HUDEP-2 (cell line): ENCODE measurements at regions not wholly inside any gene's neighbourhood (a gene's known extent, or its start where the extent isn't known, plus 50 kb on each side); places are given as distances from the start of the nearest gene placed in this dataset.
"Not testable (repeated sequence)": the region's sequence is repeated elsewhere in the genome, so short reads cannot be mapped to it uniquely, and the experiment has no call there.

Experiments
- DNase-seq, 76 experiments: peaks; one replicate each; lab custom pipeline; 2025; ENCODE audit not compliant: unreplicated experiment in 76 of 76; lab: John Stamatoyannopoulos, UW

GRCh38 chr1:80211691-80212380, 1205.3 kb upstream of the ADGRL4 start:
- no peak for DNase-seq

- DNase-seq = no peak
Observed at GRCh38 chr1:80202118-80202517, 1195.6 kb upstream of the ADGRL4 start.

DNA sequence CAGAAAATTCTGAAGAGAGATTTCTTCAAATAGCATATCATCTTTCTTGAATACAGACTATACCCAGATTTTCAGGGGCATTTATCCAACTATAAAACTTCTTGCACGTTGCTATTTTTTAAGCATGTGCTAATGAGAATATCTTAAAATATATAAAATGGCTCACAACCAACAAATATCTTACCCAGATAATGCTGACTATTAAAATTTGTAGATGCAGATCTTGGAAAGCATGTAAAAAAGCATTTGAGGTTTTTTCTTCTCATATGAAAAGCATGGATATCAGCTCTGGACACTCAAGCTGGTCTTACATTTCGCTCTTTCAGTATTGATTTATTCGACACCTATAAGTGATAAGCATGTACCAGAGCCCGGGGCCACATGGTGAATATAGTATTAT, 1187.7 kb upstream of the ADGRL4 start:
- no peak for DNase-seq

- no peak for DNase-seq
Observed at GRCh38 chr1:80181418-80181817, 1174.9 kb upstream of the ADGRL4 start.

- DNase-seq = no peak
Observed at GRCh38 chr1:80171631-80172030, 1165.1 kb upstream of the ADGRL4 start.

- peak in 1 of 76 experiments; percentile 0 for DNase-seq
Observed at GRCh38 chr1:80170811-80171485, 1164.4 kb upstream of the ADGRL4 start.

GRCh38 chr1:80164150-80164549, 1157.6 kb upstream of the ADGRL4 start:
- DNase-seq = no peak

DNA sequence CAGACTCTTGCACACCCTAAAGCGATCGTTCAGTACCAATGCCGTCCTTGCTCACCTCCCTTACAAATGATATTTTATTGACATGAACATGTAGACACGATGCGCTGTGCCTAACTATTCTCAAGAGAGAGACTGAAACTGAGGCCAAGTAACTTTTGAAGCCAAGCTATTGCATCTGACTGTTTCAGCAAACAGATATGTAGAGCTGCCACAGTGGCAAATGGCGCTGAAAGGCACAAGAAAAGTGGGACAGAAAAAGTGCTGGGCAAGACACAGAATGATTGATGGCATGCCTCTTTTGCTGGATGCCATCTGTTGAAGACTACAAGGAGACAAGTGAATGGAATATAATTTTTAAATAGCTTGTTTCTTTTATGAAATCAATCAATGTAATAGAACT, 1157.2 kb upstream of the ADGRL4 start:
- no peak for DNase-seq

DNA sequence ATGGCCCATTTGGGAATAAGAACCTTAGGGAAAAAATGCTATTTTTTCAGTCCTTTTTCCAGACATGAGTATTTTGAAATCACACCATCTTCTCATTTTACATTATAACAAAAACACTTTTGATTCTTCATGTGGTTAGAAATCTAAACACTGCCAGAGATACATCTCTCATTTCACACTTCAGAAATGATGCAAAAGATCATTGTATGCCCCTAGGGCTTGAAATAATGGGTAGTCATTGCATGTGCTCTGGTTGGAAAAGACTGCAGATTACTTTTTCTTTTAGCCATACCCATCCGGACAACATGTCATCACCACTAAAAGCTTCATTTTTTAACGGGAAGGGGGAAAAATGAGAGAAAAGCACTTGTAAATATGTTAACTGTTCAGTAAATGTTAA, 1152.2 kb upstream of the ADGRL4 start:
- DNase-seq = no peak

- no peak for DNase-seq
Observed at GRCh38 chr1:80158266-80158665, 1151.7 kb upstream of the ADGRL4 start.

DNA sequence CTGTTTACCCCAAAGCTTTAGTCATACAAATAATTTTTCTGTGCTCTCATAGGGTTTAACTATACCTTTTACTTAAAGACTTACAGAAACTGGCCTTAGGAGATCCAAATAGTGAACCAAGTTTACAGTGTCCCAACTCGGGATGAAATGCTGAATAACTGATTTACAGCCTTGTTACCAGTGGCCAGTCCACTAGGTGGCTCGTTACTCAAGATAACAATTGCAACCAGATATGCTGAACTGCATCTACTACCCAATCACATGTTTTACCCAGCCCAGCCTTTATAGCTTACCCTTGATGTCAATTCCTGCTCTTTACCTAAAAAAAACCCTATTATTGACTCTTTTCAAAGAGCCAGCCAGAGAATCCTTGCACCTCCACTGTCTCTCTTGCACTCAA, 1148.8 kb upstream of the ADGRL4 start:
- no peak for DNase-seq

- no peak for DNase-seq
Observed at GRCh38 chr1:80154176-80154575, 1147.6 kb upstream of the ADGRL4 start.

- no peak for DNase-seq
Observed at GRCh38 chr1:80153762-80154161, 1147.2 kb upstream of the ADGRL4 start.

DNA sequence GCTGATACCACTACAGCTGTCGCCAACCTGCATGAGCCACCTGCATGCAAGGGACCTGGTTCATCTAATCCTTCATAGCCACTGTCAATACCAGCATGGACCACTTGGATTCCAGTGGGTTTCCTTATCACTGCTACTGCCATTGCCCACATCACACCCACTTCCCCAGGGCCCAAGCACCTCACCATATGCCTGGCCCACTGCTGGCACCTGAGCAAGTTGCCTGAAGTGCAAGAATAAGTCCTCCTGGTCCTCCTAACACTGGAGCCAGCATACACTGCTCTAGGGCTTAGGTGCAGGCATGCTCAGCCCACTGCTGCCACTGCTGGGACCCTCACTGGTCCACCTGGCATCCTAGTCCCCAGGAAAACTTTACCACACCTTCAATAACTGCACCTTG, 1136.8 kb upstream of the ADGRL4 start:
- DNase-seq = no peak

- DNase-seq = not testable (repeated sequence)
Observed at GRCh38 chr1:80137946-80138602, 1131.5 kb upstream of the ADGRL4 start.

DNA sequence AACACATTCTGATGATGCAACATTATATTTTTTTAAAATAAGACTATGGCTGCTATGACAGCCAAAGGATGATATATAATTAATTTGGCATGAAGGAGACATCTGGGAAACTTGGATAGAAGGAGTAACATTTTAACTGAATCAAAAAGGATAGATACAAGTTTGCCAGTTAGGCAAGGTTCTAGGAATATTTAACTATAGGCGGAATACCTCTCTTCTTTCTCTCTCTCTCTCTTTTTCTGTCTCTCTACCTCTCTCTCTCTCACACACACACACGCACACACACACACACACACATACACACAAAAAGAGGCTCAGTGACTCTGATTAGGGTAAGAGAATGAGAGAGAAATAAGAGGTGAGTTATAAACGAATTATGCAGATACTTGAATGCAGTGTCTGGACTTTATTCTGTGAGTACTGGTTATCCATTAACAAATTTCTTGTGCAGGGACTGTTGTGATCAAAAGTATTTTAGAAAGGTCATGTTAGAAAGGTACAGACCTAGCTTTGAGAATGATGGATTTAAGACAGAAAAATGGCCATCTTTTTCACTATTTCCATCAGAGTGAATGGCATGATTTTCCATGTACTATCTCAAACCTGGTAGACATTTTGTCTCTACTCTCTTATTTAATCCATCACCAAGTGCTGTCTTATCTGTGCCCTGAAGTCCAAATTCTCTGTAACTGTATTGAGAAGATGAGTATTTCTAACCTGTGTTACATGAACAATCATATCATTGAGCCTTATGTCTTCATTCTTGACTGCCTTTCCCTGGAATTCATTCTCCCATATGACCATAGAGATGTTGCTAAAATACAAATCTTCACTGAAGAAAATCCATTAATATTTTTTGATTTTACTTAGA, 1106.9 kb upstream of the ADGRL4 start:
- no peak for DNase-seq

GRCh38 chr1:80101159-80101558, 1094.6 kb upstream of the ADGRL4 start:
- no peak for DNase-seq

GRCh38 chr1:80099713-80100112, 1093.2 kb upstream of the ADGRL4 start:
- no peak for DNase-seq

- no peak for DNase-seq
Observed at GRCh38 chr1:80085067-80085466, 1078.5 kb upstream of the ADGRL4 start.

- no peak for DNase-seq
Observed at GRCh38 chr1:80083892-80084291, 1077.4 kb upstream of the ADGRL4 start.

- no peak for DNase-seq
Observed at GRCh38 chr1:80076469-80076868, 1069.9 kb upstream of the ADGRL4 start.
